ENCODE measurements at regions not wholly inside any gene's neighbourhood (a gene's known extent, or its start where the extent isn't known, plus 50 kb on each side); places are given as distances from the start of the nearest gene placed in this dataset.

DNA sequence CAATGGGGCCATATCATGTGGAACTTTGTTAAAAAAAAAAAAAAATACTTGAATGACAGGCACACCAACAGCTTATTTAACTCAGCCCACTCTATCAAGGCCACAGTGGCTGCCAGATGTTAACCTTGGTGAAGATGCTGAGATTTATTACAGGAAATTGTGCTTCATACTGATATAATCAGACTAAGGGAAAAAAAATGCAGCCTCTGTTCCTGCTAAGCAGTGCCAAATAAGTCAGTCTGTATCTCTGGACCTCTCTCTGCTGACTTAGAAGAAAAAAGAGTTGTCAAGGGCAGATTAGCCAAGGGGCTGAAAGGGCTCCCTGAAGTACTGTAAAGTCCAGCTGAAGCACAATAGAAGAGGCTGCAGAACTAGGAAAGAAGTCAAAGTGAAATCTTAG, 677.7 kb upstream of the HTR2C start:
- H3K27me3 ChIP-seq (ENCODE audit: insufficient read depth): no peaks in the 10 kb centered on the region
- H3K4me3 ChIP-seq: no peak overlapping the region
- no peaks in the 10 kb centered on the region for H3K27me3 Mint-ChIP-seq (ENCODE audit: insufficient read depth, low read depth, poor library complexity)
- H3K9me2 ChIP-seq (ENCODE audit: insufficient read depth): no peaks in the 10 kb centered on the region
- no peak overlapping the region for H2AFZ ChIP-seq
- H3K9me3 Mint-ChIP-seq: no peaks in the 10 kb centered on the region; the same call in 2 of the 3 replicates
- ATAC-seq: no peak
- no peak overlapping the region for H3K27ac ChIP-seq (ENCODE audit: low read depth)
- no peaks in the 10 kb centered on the region for H3K36me3 Mint-ChIP-seq (ENCODE audit: low read depth)
- peaks cover 3% of the 10 kb centered on the region for H3K4me1 ChIP-seq (ENCODE audit: insufficient read depth)
- no peaks in the 10 kb centered on the region; the same call in 1 of the 2 replicates for H3K79me2 ChIP-seq (replicated peaks; ENCODE audit: insufficient read depth)
- no peaks in the 10 kb centered on the region for H4K20me1 ChIP-seq (replicated peaks; ENCODE audit: insufficient read depth)
- H3K4me2 ChIP-seq: no peak overlapping the region
- no peak overlapping the region for H3K27ac Mint-ChIP-seq
- TF ChIP-seq STAT1 (IDR thresholded peaks at IDR 0.05; ENCODE audit: unreplicated experiment) (no peak), EZH2phosphoT487 (IDR thresholded peaks at IDR 0.05; ENCODE audit: unreplicated experiment) (no peak), JUNB (IDR thresholded peaks at IDR 0.05; ENCODE audit: unreplicated experiment) (no peak), NANOG (IDR thresholded peaks at IDR 0.05; ENCODE audit: borderline replicate concordance) (no peak), ZNF331 (CRISPR knock-in tag; IDR thresholded peaks at IDR 0.05; ENCODE audit: low read depth) (no peak)
- TF ChIP-seq, protein P1, sequence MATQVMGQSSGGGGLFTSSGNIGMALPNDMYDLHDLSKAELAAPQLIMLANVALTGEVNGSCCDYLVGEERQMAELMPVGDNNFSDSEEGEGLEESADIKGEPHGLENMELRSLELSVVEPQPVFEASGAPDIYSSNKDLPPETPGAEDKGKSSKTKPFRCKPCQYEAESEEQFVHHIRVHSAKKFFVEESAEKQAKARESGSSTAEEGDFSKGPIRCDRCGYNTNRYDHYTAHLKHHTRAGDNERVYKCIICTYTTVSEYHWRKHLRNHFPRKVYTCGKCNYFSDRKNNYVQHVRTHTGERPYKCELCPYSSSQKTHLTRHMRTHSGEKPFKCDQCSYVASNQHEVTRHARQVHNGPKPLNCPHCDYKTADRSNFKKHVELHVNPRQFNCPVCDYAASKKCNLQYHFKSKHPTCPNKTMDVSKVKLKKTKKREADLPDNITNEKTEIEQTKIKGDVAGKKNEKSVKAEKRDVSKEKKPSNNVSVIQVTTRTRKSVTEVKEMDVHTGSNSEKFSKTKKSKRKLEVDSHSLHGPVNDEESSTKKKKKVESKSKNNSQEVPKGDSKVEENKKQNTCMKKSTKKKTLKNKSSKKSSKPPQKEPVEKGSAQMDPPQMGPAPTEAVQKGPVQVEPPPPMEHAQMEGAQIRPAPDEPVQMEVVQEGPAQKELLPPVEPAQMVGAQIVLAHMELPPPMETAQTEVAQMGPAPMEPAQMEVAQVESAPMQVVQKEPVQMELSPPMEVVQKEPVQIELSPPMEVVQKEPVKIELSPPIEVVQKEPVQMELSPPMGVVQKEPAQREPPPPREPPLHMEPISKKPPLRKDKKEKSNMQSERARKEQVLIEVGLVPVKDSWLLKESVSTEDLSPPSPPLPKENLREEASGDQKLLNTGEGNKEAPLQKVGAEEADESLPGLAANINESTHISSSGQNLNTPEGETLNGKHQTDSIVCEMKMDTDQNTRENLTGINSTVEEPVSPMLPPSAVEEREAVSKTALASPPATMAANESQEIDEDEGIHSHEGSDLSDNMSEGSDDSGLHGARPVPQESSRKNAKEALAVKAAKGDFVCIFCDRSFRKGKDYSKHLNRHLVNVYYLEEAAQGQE (IDR thresholded peaks at IDR 0.05; ENCODE audit: unreplicated experiment): no peak
- TF ChIP-seq, protein P2, sequence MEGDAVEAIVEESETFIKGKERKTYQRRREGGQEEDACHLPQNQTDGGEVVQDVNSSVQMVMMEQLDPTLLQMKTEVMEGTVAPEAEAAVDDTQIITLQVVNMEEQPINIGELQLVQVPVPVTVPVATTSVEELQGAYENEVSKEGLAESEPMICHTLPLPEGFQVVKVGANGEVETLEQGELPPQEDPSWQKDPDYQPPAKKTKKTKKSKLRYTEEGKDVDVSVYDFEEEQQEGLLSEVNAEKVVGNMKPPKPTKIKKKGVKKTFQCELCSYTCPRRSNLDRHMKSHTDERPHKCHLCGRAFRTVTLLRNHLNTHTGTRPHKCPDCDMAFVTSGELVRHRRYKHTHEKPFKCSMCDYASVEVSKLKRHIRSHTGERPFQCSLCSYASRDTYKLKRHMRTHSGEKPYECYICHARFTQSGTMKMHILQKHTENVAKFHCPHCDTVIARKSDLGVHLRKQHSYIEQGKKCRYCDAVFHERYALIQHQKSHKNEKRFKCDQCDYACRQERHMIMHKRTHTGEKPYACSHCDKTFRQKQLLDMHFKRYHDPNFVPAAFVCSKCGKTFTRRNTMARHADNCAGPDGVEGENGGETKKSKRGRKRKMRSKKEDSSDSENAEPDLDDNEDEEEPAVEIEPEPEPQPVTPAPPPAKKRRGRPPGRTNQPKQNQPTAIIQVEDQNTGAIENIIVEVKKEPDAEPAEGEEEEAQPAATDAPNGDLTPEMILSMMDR (conservative IDR thresholded peaks at IDR 0.05; ENCODE audit: low read depth in 2 of 2): no peak
- H3K4me1 Mint-ChIP-seq: peaks cover 5% of the 10 kb centered on the region; the same call in 2 of the 3 replicates
- H3F3A ChIP-seq (replicated peaks; ENCODE audit: low read depth): no peaks in the 10 kb centered on the region
- DNase-seq (ENCODE audit: low spot score): no peak
- no peaks in the 10 kb centered on the region for H3K36me3 ChIP-seq (ENCODE audit: insufficient read depth)
- no peak overlapping the region for H3K4me3 Mint-ChIP-seq

DNA sequence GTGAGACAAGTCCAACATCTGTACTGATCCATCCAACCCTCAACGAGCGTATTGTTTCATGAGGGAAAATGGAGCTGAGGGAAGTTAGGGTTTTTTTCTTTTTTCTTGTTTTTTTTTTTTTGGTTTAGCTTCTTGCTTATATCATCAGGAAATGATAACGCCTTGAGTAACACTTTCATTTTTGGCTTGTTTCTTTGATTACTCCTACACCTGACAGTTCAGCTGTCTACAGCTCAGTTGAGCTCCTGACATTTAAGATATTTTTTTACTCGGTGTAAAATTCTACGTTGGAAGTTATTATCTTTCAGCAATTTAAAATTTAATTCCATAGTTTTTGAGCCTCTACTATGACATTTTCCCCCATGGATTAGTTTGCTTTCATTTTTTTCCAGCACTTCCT, 691.0 kb upstream of the HTR2C start:
- H4K20me1 ChIP-seq (replicated peaks; ENCODE audit: insufficient read depth): no peaks in the 10 kb centered on the region
- no peak for TF ChIP-seq CREB1 (CRISPR knock-in tag; IDR thresholded peaks at IDR 0.05; ENCODE audit: low read depth)
- TF ChIP-seq, protein P2 (conservative IDR thresholded peaks at IDR 0.05; ENCODE audit: low read depth in 2 of 2): no peak
- TF ChIP-seq, protein P3, sequence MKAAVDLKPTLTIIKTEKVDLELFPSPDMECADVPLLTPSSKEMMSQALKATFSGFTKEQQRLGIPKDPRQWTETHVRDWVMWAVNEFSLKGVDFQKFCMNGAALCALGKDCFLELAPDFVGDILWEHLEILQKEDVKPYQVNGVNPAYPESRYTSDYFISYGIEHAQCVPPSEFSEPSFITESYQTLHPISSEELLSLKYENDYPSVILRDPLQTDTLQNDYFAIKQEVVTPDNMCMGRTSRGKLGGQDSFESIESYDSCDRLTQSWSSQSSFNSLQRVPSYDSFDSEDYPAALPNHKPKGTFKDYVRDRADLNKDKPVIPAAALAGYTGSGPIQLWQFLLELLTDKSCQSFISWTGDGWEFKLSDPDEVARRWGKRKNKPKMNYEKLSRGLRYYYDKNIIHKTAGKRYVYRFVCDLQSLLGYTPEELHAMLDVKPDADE (IDR thresholded peaks at IDR 0.05): no peak
- TF ChIP-seq ZNF114 (CRISPR knock-in tag; IDR thresholded peaks at IDR 0.05): no peak
- no peak for TF ChIP-seq EZH2 (IDR thresholded peaks at IDR 0.05; ENCODE audit: low read depth, unreplicated experiment)
- TF ChIP-seq NANOG (IDR thresholded peaks at IDR 0.05; ENCODE audit: borderline replicate concordance): no peak
- TF ChIP-seq, protein P1 (IDR thresholded peaks at IDR 0.05; ENCODE audit: unreplicated experiment): no peak
- TF ChIP-seq EZH2phosphoT487 (IDR thresholded peaks at IDR 0.05; ENCODE audit: unreplicated experiment): no peak
- TF ChIP-seq STAT1 (IDR thresholded peaks at IDR 0.05; ENCODE audit: unreplicated experiment): no peak

More for the DNA sequence above, 691.0 kb upstream of the HTR2C start:
- Mint-ChIP-seq H3K4me1 (no peaks in the 10 kb centered on the region; the same call in 2 of the 3 replicates), H3K27ac (no peak overlapping the region), H3K4me3 (no peak overlapping the region), H3K9me3 (no peaks in the 10 kb centered on the region; the same call in 2 of the 3 replicates), H3K36me3 (ENCODE audit: low read depth) (peaks cover 2% of the 10 kb centered on the region; the same call in 2 of the 3 replicates), H3K27me3 (ENCODE audit: insufficient read depth, low read depth, poor library complexity) (peaks cover 2% of the 10 kb centered on the region)
- DNase-seq (ENCODE audit: low spot score) (no peak), ATAC-seq (no peak)
- Histone ChIP-seq H3K4me2 (no peak overlapping the region), H2AFZ (no peak overlapping the region), H3K79me2 (replicated peaks; ENCODE audit: insufficient read depth) (no peaks in the 10 kb centered on the region), H3K9me2 (ENCODE audit: insufficient read depth) (no peaks in the 10 kb centered on the region), H3K4me3 (no peak overlapping the region), H3K4me1 (ENCODE audit: insufficient read depth) (0 out of 2 replicates have a peak, but pooled peaks cover 3% of the 10 kb centered on the region), H3K36me3 (ENCODE audit: insufficient read depth) (no peaks in the 10 kb centered on the region), H3K27me3 (ENCODE audit: insufficient read depth) (no peaks in the 10 kb centered on the region), H3F3A (replicated peaks; ENCODE audit: low read depth) (no peaks in the 10 kb centered on the region), H3K27ac (ENCODE audit: low read depth) (no peak overlapping the region)

Measured in GM23338 (cell line).